Suprapubic skin (tissue), 4 donors: ENCODE measurements at regions not wholly inside any gene's neighbourhood (a gene's known extent, or its start where the extent isn't known, plus 50 kb on each side); places are given as distances from the start of the nearest gene placed in this dataset.
"Not testable (repeated sequence)": the region's sequence is repeated elsewhere in the genome, so short reads cannot be mapped to it uniquely, and the experiment has no call there.

Experiments used
- DNase-seq, 2 donors: peaks; one replicate each; pipeline ENCODE4 v3.0.0-alpha.2; 2019; ENCODE audit warnings: low spot score in 2 of 2
- H3K27ac ChIP-seq: fragments of 200-600 bp; sonication (generic); one replicate; pipeline ENCODE4 v1.5.1; 2019
- H3K27me3 ChIP-seq: fragments of 200-600 bp; sonication (generic); one replicate; pipeline ENCODE4 v1.5.1; 2019
- H3K36me3 ChIP-seq: fragments of 200-600 bp; sonication (generic); one replicate; pipeline ENCODE4 v1.5.1; 2019
- H3K4me1 ChIP-seq: fragments of 200-600 bp; sonication (generic); one replicate; pipeline ENCODE4 v1.5.1; 2019
- H3K4me3 ChIP-seq: fragments of 200-600 bp; sonication (generic); one replicate; pipeline ENCODE4 v1.5.1; 2019; ENCODE audit warnings: mild to moderate bottlenecking
- H3K9me3 ChIP-seq: fragments of 200-600 bp; sonication (generic); one replicate; pipeline ENCODE4 v1.5.1; 2019
- EP300 ChIP-seq: sonication (generic); formaldehyde crosslinking; IDR thresholded peaks from one replicate; pipeline ENCODE4 v1.6.1; 2017; ENCODE audit warnings: antibody characterized with exemption
- POLR2A ChIP-seq, 2 donors: fragments of 450-650 bp; IDR thresholded peaks; one replicate each; pipeline ENCODE4 v1.6.1; 2017; ENCODE audit warnings: antibody characterized with exemption in 2 of 2, mild to moderate bottlenecking in 2 of 2, moderate library complexity in 2 of 2
- POLR2AphosphoS5 ChIP-seq, 3 donors: sonication (generic); formaldehyde crosslinking; IDR thresholded peaks; one replicate each; pipeline ENCODE4 v1.6.1; 2017; ENCODE audit warnings: antibody characterized with exemption in 3 of 3
- WGBS: methylation state at CpG from one replicate; pipeline ENCODE4 v1.1.5; 2018; 5-methylcytosine and 5-hydroxymethylcytosine counted together
- TF ChIP-seq, protein P1 (sequence below), 2 donors: fragments of 200-600 bp in 1 of 2; fragments of 450-650 bp in 1 of 2; sonication (generic) in 1 of 2; IDR thresholded peaks; one replicate each; pipeline ENCODE4 v1.5.1; 2016 to 2019; ENCODE audit warnings: antibody characterized with exemption in 2 of 2, mild to moderate bottlenecking in 1 of 2, moderate library complexity in 1 of 2

DNA sequence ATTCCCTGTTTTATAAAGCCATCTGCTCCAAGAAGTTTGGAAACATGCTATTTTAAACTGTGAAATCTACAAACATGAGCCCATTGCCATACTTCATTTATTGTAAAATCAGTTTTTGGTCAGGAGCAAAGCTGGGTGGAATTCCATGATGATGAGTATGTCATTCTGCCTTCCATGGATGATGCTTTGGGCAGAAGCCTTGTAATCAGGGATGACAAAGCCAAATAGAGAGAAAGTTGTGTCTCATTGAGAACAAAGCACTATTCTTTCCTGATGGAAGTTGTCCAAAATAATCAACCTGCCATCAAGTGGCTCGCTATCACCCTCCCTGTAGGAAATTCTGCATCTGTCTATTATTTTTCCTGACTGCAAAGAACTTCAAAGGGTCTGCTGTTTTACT lies 313.0 kb upstream of the DEFB112 start:
- 70% methylated on average over 1 of the region's 1 CpG for WGBS
- no peak for TF ChIP-seq POLR2A (IDR thresholded peaks at IDR 0.05)
- no peak for TF ChIP-seq POLR2AphosphoS5 (IDR thresholded peaks at IDR 0.05)
- TF ChIP-seq, protein P1, sequence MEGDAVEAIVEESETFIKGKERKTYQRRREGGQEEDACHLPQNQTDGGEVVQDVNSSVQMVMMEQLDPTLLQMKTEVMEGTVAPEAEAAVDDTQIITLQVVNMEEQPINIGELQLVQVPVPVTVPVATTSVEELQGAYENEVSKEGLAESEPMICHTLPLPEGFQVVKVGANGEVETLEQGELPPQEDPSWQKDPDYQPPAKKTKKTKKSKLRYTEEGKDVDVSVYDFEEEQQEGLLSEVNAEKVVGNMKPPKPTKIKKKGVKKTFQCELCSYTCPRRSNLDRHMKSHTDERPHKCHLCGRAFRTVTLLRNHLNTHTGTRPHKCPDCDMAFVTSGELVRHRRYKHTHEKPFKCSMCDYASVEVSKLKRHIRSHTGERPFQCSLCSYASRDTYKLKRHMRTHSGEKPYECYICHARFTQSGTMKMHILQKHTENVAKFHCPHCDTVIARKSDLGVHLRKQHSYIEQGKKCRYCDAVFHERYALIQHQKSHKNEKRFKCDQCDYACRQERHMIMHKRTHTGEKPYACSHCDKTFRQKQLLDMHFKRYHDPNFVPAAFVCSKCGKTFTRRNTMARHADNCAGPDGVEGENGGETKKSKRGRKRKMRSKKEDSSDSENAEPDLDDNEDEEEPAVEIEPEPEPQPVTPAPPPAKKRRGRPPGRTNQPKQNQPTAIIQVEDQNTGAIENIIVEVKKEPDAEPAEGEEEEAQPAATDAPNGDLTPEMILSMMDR (IDR thresholded peaks at IDR 0.05), result no peak
- TF ChIP-seq EP300, result no peak
- no peaks in the 10 kb centered on the region for H3K27me3 ChIP-seq
- H3K27ac ChIP-seq, result no peak overlapping the region
- no peaks in the 10 kb centered on the region for H3K9me3 ChIP-seq
- no peaks in the 10 kb centered on the region for H3K4me1 ChIP-seq
- no peak overlapping the region for H3K4me3 ChIP-seq
- H3K36me3 ChIP-seq, result no peaks in the 10 kb centered on the region
- no peak for DNase-seq

DNA sequence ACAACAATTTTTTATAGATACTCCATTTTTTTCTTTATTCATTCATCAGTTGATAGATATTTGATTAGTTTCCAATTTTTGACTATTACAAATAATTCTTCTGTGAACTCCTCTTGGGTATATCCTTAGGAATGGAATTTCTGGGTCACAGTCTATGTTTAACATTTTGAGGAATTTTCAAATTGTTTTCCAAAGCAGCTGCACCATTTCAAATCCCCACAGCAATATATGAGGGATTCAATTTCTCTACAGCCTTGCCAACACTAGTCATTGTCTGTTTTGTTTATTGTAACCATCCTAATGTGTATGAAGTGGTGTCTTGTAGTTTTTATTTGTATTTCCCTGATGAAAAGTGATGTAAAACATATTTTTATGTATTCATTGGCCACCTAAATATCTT lies 320.3 kb upstream of the DEFB112 start:
- TF ChIP-seq, protein P1 (IDR thresholded peaks at IDR 0.05), result no peak
- TF ChIP-seq POLR2A (IDR thresholded peaks at IDR 0.05) (no peak), POLR2AphosphoS5 (IDR thresholded peaks at IDR 0.05) (no peak), EP300 (no peak)
- no peaks in the 10 kb centered on the region for H3K9me3 ChIP-seq
- no peak overlapping the region for H3K27ac ChIP-seq
- no peaks in the 10 kb centered on the region for H3K36me3 ChIP-seq
- no peaks in the 10 kb centered on the region for H3K4me1 ChIP-seq
- H3K4me3 ChIP-seq, result no peak overlapping the region
- no peak for DNase-seq
- H3K27me3 ChIP-seq, result no peaks in the 10 kb centered on the region

DNA sequence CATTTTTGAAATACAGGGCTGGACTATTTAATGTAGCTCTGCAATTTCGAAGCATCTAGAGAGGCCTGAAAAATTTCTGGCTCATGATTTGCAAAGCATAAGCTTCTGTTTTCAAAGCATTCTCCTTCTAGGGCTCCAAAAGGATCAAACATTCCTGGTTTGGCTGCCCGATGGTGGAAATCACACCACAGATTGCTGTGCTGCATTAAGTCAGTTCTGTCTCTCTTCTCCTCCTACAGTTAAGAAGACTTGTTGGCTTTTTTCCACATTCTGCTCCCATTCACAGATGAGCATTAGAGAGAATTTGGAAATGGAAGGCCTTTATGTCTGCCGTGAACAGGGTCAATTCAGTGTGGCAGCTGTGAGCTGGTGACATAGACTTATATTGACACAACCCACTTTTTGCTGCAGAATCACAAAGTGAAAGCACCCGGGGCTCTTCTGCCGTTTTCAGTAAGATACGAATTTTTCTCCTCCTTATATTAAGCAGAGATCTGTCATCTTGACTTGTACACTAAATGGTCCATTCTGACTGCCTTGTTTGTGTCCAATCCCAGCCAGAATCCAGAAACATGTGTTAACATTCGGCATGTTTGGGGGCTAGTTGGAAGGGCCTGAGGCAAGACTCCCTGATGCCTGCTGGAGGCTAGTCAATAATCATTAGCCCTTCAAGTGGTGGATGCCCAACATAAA lies 330.8 kb upstream of the DEFB112 start:
- H3K4me1 ChIP-seq, result no peaks in the 10 kb centered on the region
- H3K9me3 ChIP-seq, result no peaks in the 10 kb centered on the region
- peak overlapping the region; percentile 5 for H3K4me3 ChIP-seq
- TF ChIP-seq, protein P1 (IDR thresholded peaks at IDR 0.05), result no peak
- TF ChIP-seq EP300 (no peak), POLR2AphosphoS5 (IDR thresholded peaks at IDR 0.05) (no peak), POLR2A (IDR thresholded peaks at IDR 0.05) (no peak)
- DNase-seq, result no peak
- H3K27ac ChIP-seq, result no peak overlapping the region
- WGBS, result 58% methylated on average over 7 of the region's 7 CpGs
- no peaks in the 10 kb centered on the region for H3K36me3 ChIP-seq
- H3K27me3 ChIP-seq, result no peaks in the 10 kb centered on the region

DNA sequence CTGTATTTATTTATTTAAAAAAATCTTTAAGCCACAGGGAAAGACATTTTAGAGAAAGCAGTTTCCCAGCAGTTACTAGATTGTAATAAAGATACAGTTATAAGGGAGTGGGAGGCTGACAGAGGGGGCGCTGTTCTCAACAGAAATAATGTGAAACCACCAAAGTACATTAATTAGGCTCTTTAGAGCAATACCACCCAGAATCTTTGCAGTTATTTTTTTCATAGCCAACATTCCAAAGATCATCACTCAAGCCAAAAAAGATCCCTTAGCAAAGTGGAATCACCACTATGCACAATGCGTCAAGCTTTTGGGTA lies 331.3 kb upstream of the DEFB112 start:
- Histone ChIP-seq H3K27ac (no peak overlapping the region), H3K4me3 (peak overlapping the region; percentile 5), H3K27me3 (no peaks in the 10 kb centered on the region), H3K4me1 (no peaks in the 10 kb centered on the region), H3K9me3 (no peaks in the 10 kb centered on the region), H3K36me3 (no peaks in the 10 kb centered on the region)
- TF ChIP-seq, protein P1 (IDR thresholded peaks at IDR 0.05), result no peak
- no peak for TF ChIP-seq POLR2AphosphoS5 (IDR thresholded peaks at IDR 0.05)
- no peak for TF ChIP-seq EP300
- TF ChIP-seq POLR2A (IDR thresholded peaks at IDR 0.05), result no peak
- WGBS, result 57% methylated on average over 2 of the region's 2 CpGs
- DNase-seq, result no peak

DNA sequence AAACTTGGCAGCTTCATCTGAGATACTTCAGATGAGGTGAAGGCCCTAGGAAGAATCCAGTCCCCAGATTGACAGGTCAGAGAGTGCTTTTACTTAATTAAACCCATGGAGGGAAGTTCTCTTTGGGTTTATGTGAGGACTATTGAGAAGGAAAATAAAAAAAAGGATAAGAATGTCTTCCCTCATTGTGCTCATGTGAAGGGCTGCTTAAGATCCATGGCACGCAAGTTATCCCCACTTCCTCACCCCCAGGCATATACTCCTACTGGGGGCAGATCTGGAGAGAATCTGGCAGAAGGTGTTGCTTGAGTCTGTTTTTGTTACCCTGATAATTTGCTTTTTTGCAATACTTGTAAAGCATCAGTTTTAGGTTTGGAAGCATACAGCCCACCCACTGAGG lies 322.9 kb upstream of the TFAP2D start:
- 71% methylated on average over 1 of the region's 1 CpG for WGBS
- no peaks in the 10 kb centered on the region for H3K27me3 ChIP-seq
- no peak overlapping the region for H3K27ac ChIP-seq
- no peaks in the 10 kb centered on the region for H3K4me1 ChIP-seq
- DNase-seq, result no peak
- no peaks in the 10 kb centered on the region for H3K9me3 ChIP-seq
- no peaks in the 10 kb centered on the region for H3K36me3 ChIP-seq
- TF ChIP-seq, protein P1 (IDR thresholded peaks at IDR 0.05), result no peak
- no peak for TF ChIP-seq EP300
- no peak for TF ChIP-seq POLR2AphosphoS5 (IDR thresholded peaks at IDR 0.05)
- no peak for TF ChIP-seq POLR2A (IDR thresholded peaks at IDR 0.05)
- H3K4me3 ChIP-seq, result no peak overlapping the region

DNA sequence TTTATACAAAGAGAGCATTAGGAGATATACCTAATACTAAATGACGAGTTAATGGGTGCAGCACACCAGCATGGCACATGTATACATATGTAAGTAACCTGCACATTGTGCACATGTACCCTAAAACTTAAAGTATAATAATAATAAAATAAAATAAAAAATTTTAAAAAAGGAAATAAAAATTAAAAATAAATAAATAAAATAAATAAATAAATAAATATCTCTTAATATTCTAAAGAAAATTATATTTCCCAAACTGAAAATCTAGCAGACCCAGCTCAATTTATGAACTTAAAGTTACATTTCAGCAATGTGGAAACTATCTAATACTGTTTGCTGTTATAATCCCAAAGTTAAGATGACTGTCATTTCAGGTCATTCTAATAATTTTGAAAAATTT lies 319.2 kb upstream of the TFAP2D start:
- H3K4me1 ChIP-seq, DNase-seq, H3K36me3 ChIP-seq, H3K27me3 ChIP-seq, H3K4me3 ChIP-seq, H3K9me3 ChIP-seq, H3K27ac ChIP-seq: not testable (repeated sequence)
- 79% methylated on average over 1 of the region's 1 CpG for WGBS
